ENCODE measurements at regions not wholly inside any gene's neighbourhood (a gene's known extent, or its start where the extent isn't known, plus 50 kb on each side); places are given as distances from the start of the nearest gene placed in this dataset.

- no peaks in the 10 kb centered on the region for H3K36me3 ChIP-seq (ENCODE audit: control insufficient read depth, insufficient read depth, low read length)
- no peak overlapping the region for H3K4me3 ChIP-seq (ENCODE audit: low read depth, low read length)
- H3K9ac ChIP-seq (ENCODE audit: low read length), result no peak overlapping the region
- no peaks in the 10 kb centered on the region for H3K27me3 ChIP-seq (ENCODE audit: control insufficient read depth, insufficient read depth, low read length)
- H3K27ac ChIP-seq (ENCODE audit: low read depth, low read length), result no peak overlapping the region
- H3K9me3 ChIP-seq (ENCODE audit: control insufficient read depth, insufficient read depth, low read depth, low read length), result no peaks in the 10 kb centered on the region
- no peaks in the 10 kb centered on the region for H3K4me1 ChIP-seq (ENCODE audit: control insufficient read depth, insufficient read depth, low read length)
Measured at GRCh38 chrX:128901018-128901417, 622.3 kb downstream of the SMARCA1 start.

- H3K27me3 ChIP-seq (ENCODE audit: control insufficient read depth, insufficient read depth, low read length), result no peaks in the 10 kb centered on the region
- H3K9ac ChIP-seq (ENCODE audit: low read length), result no peak overlapping the region
- no peak overlapping the region for H3K4me3 ChIP-seq (ENCODE audit: low read depth, low read length)
- no peaks in the 10 kb centered on the region for H3K36me3 ChIP-seq (ENCODE audit: control insufficient read depth, insufficient read depth, low read length)
- no peaks in the 10 kb centered on the region for H3K4me1 ChIP-seq (ENCODE audit: control insufficient read depth, insufficient read depth, low read length)
- H3K9me3 ChIP-seq (ENCODE audit: control insufficient read depth, insufficient read depth, low read depth, low read length), result no peaks in the 10 kb centered on the region
- H3K27ac ChIP-seq (ENCODE audit: low read depth, low read length), result no peak overlapping the region
Measured at GRCh38 chrX:128897621-128898020, 625.7 kb downstream of the SMARCA1 start.

GRCh38 chrX:128891554-128891953 lies 631.7 kb downstream of the SMARCA1 start:
- no peaks in the 10 kb centered on the region for H3K4me1 ChIP-seq (ENCODE audit: control insufficient read depth, insufficient read depth, low read length)

GRCh38 chrX:128884430-128884829 lies 638.9 kb downstream of the SMARCA1 start:
- no peaks in the 10 kb centered on the region for H3K36me3 ChIP-seq (ENCODE audit: control insufficient read depth, insufficient read depth, low read length)

More at GRCh38 chrX:128891554-128891953, 631.7 kb downstream of the SMARCA1 start:
- peaks cover 3% of the 10 kb centered on the region; the same call in 1 of the 2 replicates for H3K27me3 ChIP-seq (ENCODE audit: control insufficient read depth, insufficient read depth, low read length)
- H3K9ac ChIP-seq (ENCODE audit: low read length), result no peak overlapping the region
- no peak overlapping the region for H3K27ac ChIP-seq (ENCODE audit: low read depth, low read length)
- H3K9me3 ChIP-seq (ENCODE audit: control insufficient read depth, insufficient read depth, low read depth, low read length), result no peaks in the 10 kb centered on the region
- H3K4me3 ChIP-seq (ENCODE audit: low read depth, low read length), result no peak overlapping the region
- H3K36me3 ChIP-seq (ENCODE audit: control insufficient read depth, insufficient read depth, low read length), result no peaks in the 10 kb centered on the region

GRCh38 chrX:128883650-128884049 lies 639.6 kb downstream of the SMARCA1 start:
- H3K27me3 ChIP-seq (ENCODE audit: control insufficient read depth, insufficient read depth, low read length), result peaks cover 8% of the 10 kb centered on the region; the same call in 1 of the 2 replicates
- no peak overlapping the region for H3K4me3 ChIP-seq (ENCODE audit: low read depth, low read length)
- no peak overlapping the region for H3K27ac ChIP-seq (ENCODE audit: low read depth, low read length)
- no peaks in the 10 kb centered on the region for H3K4me1 ChIP-seq (ENCODE audit: control insufficient read depth, insufficient read depth, low read length)
- no peaks in the 10 kb centered on the region for H3K36me3 ChIP-seq (ENCODE audit: control insufficient read depth, insufficient read depth, low read length)
- H3K9me3 ChIP-seq (ENCODE audit: control insufficient read depth, insufficient read depth, low read depth, low read length), result no peaks in the 10 kb centered on the region
- no peak overlapping the region for H3K9ac ChIP-seq (ENCODE audit: low read length)

More at GRCh38 chrX:128884430-128884829, 638.9 kb downstream of the SMARCA1 start:
- peaks cover 8% of the 10 kb centered on the region; the same call in 1 of the 2 replicates for H3K27me3 ChIP-seq (ENCODE audit: control insufficient read depth, insufficient read depth, low read length)
- no peaks in the 10 kb centered on the region for H3K4me1 ChIP-seq (ENCODE audit: control insufficient read depth, insufficient read depth, low read length)
- H3K9me3 ChIP-seq (ENCODE audit: control insufficient read depth, insufficient read depth, low read depth, low read length), result no peaks in the 10 kb centered on the region
- H3K27ac ChIP-seq (ENCODE audit: low read depth, low read length), result no peak overlapping the region
- no peak overlapping the region for H3K4me3 ChIP-seq (ENCODE audit: low read depth, low read length)
- no peak overlapping the region for H3K9ac ChIP-seq (ENCODE audit: low read length)

GRCh38 chrX:128870361-128870760 lies 652.9 kb downstream of the SMARCA1 start:
- no peaks in the 10 kb centered on the region; the same call in 1 of the 2 replicates for H3K27me3 ChIP-seq (ENCODE audit: control insufficient read depth, insufficient read depth, low read length)
- no peaks in the 10 kb centered on the region for H3K36me3 ChIP-seq (ENCODE audit: control insufficient read depth, insufficient read depth, low read length)
- no peak overlapping the region for H3K9ac ChIP-seq (ENCODE audit: low read length)
- no peak overlapping the region for H3K27ac ChIP-seq (ENCODE audit: low read depth, low read length)
- no peaks in the 10 kb centered on the region for H3K9me3 ChIP-seq (ENCODE audit: control insufficient read depth, insufficient read depth, low read depth, low read length)
- no peaks in the 10 kb centered on the region for H3K4me1 ChIP-seq (ENCODE audit: control insufficient read depth, insufficient read depth, low read length)
- no peak overlapping the region for H3K4me3 ChIP-seq (ENCODE audit: low read depth, low read length)

- Histone ChIP-seq H3K4me3 (ENCODE audit: low read depth, low read length) (no peak overlapping the region), H3K27ac (ENCODE audit: low read depth, low read length) (no peak overlapping the region), H3K36me3 (ENCODE audit: control insufficient read depth, insufficient read depth, low read length) (no peaks in the 10 kb centered on the region), H3K4me1 (ENCODE audit: control insufficient read depth, insufficient read depth, low read length) (peaks cover 3% of the 10 kb centered on the region; the same call in 1 of the 2 replicates), H3K27me3 (ENCODE audit: control insufficient read depth, insufficient read depth, low read length) (no peaks in the 10 kb centered on the region; the same call in 1 of the 2 replicates), H3K9ac (ENCODE audit: low read length) (no peak overlapping the region), H3K9me3 (ENCODE audit: control insufficient read depth, insufficient read depth, low read depth, low read length) (no peaks in the 10 kb centered on the region)
Measured at GRCh38 chrX:128862557-128862956, 660.7 kb downstream of the SMARCA1 start.

- H3K27ac ChIP-seq (ENCODE audit: low read depth, low read length), result no peak overlapping the region
- H3K9ac ChIP-seq (ENCODE audit: low read length), result no peak overlapping the region
- H3K36me3 ChIP-seq (ENCODE audit: control insufficient read depth, insufficient read depth, low read length), result no peaks in the 10 kb centered on the region
- H3K27me3 ChIP-seq (ENCODE audit: control insufficient read depth, insufficient read depth, low read length), result no peaks in the 10 kb centered on the region; the same call in 1 of the 2 replicates
- H3K9me3 ChIP-seq (ENCODE audit: control insufficient read depth, insufficient read depth, low read depth, low read length), result no peaks in the 10 kb centered on the region
- H3K4me3 ChIP-seq (ENCODE audit: low read depth, low read length), result no peak overlapping the region
- H3K4me1 ChIP-seq (ENCODE audit: control insufficient read depth, insufficient read depth, low read length), result no peaks in the 10 kb centered on the region
Measured at GRCh38 chrX:128848374-128848773, 674.9 kb downstream of the SMARCA1 start.

GRCh38 chrX:128846385-128846784 lies 676.9 kb downstream of the SMARCA1 start:
- H3K9ac ChIP-seq (ENCODE audit: low read length), result no peak overlapping the region
- H3K27ac ChIP-seq (ENCODE audit: low read depth, low read length), result no peak overlapping the region
- no peak overlapping the region for H3K4me3 ChIP-seq (ENCODE audit: low read depth, low read length)
- H3K27me3 ChIP-seq (ENCODE audit: control insufficient read depth, insufficient read depth, low read length), result no peaks in the 10 kb centered on the region; the same call in 1 of the 2 replicates
- H3K4me1 ChIP-seq (ENCODE audit: control insufficient read depth, insufficient read depth, low read length), result no peaks in the 10 kb centered on the region
- H3K36me3 ChIP-seq (ENCODE audit: control insufficient read depth, insufficient read depth, low read length), result no peaks in the 10 kb centered on the region
- H3K9me3 ChIP-seq (ENCODE audit: control insufficient read depth, insufficient read depth, low read depth, low read length), result no peaks in the 10 kb centered on the region

- Histone ChIP-seq H3K36me3 (ENCODE audit: control insufficient read depth, insufficient read depth, low read length) (no peaks in the 10 kb centered on the region), H3K4me3 (ENCODE audit: low read depth, low read length) (no peak overlapping the region), H3K9me3 (ENCODE audit: control insufficient read depth, insufficient read depth, low read depth, low read length) (no peaks in the 10 kb centered on the region), H3K27me3 (ENCODE audit: control insufficient read depth, insufficient read depth, low read length) (no peaks in the 10 kb centered on the region; the same call in 1 of the 2 replicates), H3K4me1 (ENCODE audit: control insufficient read depth, insufficient read depth, low read length) (no peaks in the 10 kb centered on the region), H3K27ac (ENCODE audit: low read depth, low read length) (no peak overlapping the region), H3K9ac (ENCODE audit: low read length) (no peak overlapping the region)
Measured at GRCh38 chrX:128818690-128819089, 704.6 kb downstream of the SMARCA1 start.

GRCh38 chrX:128816919-128817318 lies 706.4 kb downstream of the SMARCA1 start:
- Histone ChIP-seq H3K9ac (ENCODE audit: low read length) (no peak overlapping the region), H3K4me3 (ENCODE audit: low read depth, low read length) (no peak overlapping the region), H3K27ac (ENCODE audit: low read depth, low read length) (no peak overlapping the region)

More at GRCh38 chrX:128816919-128817318, 706.4 kb downstream of the SMARCA1 start:
- Histone ChIP-seq H3K9me3 (ENCODE audit: control insufficient read depth, insufficient read depth, low read depth, low read length) (no peaks in the 10 kb centered on the region), H3K4me1 (ENCODE audit: control insufficient read depth, insufficient read depth, low read length) (no peaks in the 10 kb centered on the region), H3K36me3 (ENCODE audit: control insufficient read depth, insufficient read depth, low read length) (no peaks in the 10 kb centered on the region), H3K27me3 (ENCODE audit: control insufficient read depth, insufficient read depth, low read length) (no peaks in the 10 kb centered on the region; the same call in 1 of the 2 replicates)
